Colonic mucosa (tissue), 4 donors: ENCODE measurements at regions not wholly inside any gene's neighbourhood (a gene's known extent, or its start where the extent isn't known, plus 50 kb on each side); places are given as distances from the start of the nearest gene placed in this dataset.

Experiments
- DNase-seq: peaks from one replicate; pipeline ENCODE4 v3.0.0-alpha.2; 2020
- H3K27ac ChIP-seq: fragments of 200-600 bp; one replicate; pipeline ENCODE4 v1.8.0; 2021
- H3K27me3 ChIP-seq: fragments of 200-600 bp; one replicate; pipeline ENCODE4 v1.8.0; 2021
- H3K36me3 ChIP-seq: fragments of 200-600 bp; one replicate; pipeline ENCODE4 v1.8.0; 2021
- H3K4me1 ChIP-seq: fragments of 200-600 bp; one replicate; pipeline ENCODE4 v1.8.0; 2021; ENCODE audit warnings: mild to moderate bottlenecking
- H3K4me3 ChIP-seq: fragments of 200-600 bp; one replicate; pipeline ENCODE4 v1.8.0; 2021
- H3K9ac ChIP-seq, 2 donors: one replicate each; pipeline ENCODE4 v1.7.0; 2013; ENCODE audit warnings: control low read depth in 2 of 2, low read depth in 2 of 2, low read length in 2 of 2
- H3K9me3 ChIP-seq: fragments of 200-600 bp; one replicate; pipeline ENCODE4 v1.8.0; 2021
- intact Hi-C: fragments of 100-400 bp; cut with DNase I; formaldehyde crosslinking; loops from one replicate; pipeline ENCODE4 v1.14.1; 2022
- TF ChIP-seq, protein P1 (sequence below): fragments of 200-600 bp; IDR thresholded peaks from one replicate; pipeline ENCODE4 v1.8.0; 2022; ENCODE audit warnings: antibody characterized with exemption, mild to moderate bottlenecking
- donor health status: healthy.
- donor health status: DM: no; HTN: no; CAD: no.
- donor health status: DM: no; HTN: no; CAD: no.

- TF ChIP-seq, protein P1, sequence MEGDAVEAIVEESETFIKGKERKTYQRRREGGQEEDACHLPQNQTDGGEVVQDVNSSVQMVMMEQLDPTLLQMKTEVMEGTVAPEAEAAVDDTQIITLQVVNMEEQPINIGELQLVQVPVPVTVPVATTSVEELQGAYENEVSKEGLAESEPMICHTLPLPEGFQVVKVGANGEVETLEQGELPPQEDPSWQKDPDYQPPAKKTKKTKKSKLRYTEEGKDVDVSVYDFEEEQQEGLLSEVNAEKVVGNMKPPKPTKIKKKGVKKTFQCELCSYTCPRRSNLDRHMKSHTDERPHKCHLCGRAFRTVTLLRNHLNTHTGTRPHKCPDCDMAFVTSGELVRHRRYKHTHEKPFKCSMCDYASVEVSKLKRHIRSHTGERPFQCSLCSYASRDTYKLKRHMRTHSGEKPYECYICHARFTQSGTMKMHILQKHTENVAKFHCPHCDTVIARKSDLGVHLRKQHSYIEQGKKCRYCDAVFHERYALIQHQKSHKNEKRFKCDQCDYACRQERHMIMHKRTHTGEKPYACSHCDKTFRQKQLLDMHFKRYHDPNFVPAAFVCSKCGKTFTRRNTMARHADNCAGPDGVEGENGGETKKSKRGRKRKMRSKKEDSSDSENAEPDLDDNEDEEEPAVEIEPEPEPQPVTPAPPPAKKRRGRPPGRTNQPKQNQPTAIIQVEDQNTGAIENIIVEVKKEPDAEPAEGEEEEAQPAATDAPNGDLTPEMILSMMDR = no peak
- H3K9ac ChIP-seq = no peak overlapping the region
- H3K27ac ChIP-seq = no peak overlapping the region
- no peaks in the 10 kb centered on the region for H3K27me3 ChIP-seq
- H3K9me3 ChIP-seq = no peaks in the 10 kb centered on the region
- H3K4me3 ChIP-seq = no peak overlapping the region
- no peaks in the 10 kb centered on the region for H3K36me3 ChIP-seq
- H3K4me1 ChIP-seq = no peaks in the 10 kb centered on the region
- intact Hi-C loops = no loop called here
- DNase-seq = no peak
These were observed 204.9 kb upstream of the MDFIC2 start for GRCh38 chr3:70517124-70517890.

GRCh38 chr3:70516076-70516475 is 203.6 kb upstream of the MDFIC2 start:
- intact Hi-C loops = no loop called here
- DNase-seq = no peak
- Histone ChIP-seq H3K4me3 (no peak overlapping the region), H3K36me3 (no peaks in the 10 kb centered on the region), H3K9ac (no peak overlapping the region), H3K9me3 (no peaks in the 10 kb centered on the region), H3K4me1 (no peaks in the 10 kb centered on the region), H3K27me3 (no peaks in the 10 kb centered on the region), H3K27ac (no peak overlapping the region)
- TF ChIP-seq, protein P1 = no peak

GRCh38 chr3:70507486-70507885 is 195.0 kb upstream of the MDFIC2 start:
- Histone ChIP-seq H3K9me3 (no peaks in the 10 kb centered on the region), H3K4me3 (no peak overlapping the region), H3K36me3 (no peaks in the 10 kb centered on the region), H3K4me1 (no peaks in the 10 kb centered on the region), H3K9ac (no peak overlapping the region), H3K27ac (no peak overlapping the region), H3K27me3 (no peaks in the 10 kb centered on the region)
- TF ChIP-seq, protein P1 = no peak
- intact Hi-C loops = no loop called here
- no peak for DNase-seq

DNA sequence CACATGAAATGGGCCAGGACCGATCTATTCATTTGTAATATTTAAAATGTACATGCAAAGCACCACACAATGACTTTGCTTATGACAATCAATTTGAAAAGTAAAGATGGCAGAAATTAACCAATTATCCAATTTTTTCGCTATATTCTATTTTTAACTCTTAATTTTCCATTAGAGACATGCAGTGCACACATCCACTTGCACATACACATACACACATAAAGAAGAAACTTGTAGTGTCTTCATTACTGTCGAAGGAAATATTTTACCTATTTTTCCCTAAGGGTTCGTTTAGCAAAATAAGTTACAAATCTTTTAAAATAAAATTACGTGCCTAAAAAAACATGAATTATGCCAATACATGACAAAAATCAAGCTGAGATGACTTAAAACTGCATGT is 194.3 kb upstream of the MDFIC2 start:
- Histone ChIP-seq H3K9ac (no peak overlapping the region), H3K4me3 (no peak overlapping the region), H3K9me3 (no peaks in the 10 kb centered on the region), H3K27ac (no peak overlapping the region), H3K27me3 (no peaks in the 10 kb centered on the region), H3K4me1 (no peaks in the 10 kb centered on the region), H3K36me3 (no peaks in the 10 kb centered on the region)
- DNase-seq = no peak
- TF ChIP-seq, protein P1 = no peak
- intact Hi-C loops = no loop called here

DNA sequence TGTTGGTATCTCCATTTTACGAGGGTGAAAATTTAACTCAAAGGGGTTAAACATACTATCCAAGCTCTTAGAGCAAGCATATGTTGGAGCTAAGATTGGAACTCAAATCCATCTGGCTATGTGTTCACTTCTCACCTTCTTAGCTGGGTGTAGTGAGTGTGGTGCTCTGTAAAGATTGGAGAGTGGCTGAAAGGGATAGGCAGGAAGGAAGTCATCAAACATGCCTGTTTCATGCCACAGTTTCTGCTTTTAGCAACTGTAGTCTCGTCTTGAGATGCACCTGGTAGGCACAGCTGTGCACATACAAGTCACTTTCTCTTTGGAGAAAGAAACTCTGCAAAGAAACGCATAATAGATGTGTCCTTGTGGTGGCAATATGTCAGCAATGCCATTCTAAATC is 189.1 kb upstream of the MDFIC2 start:
- DNase-seq = no peak
- TF ChIP-seq, protein P1 = no peak
- H3K9ac ChIP-seq = no peak overlapping the region
- H3K4me3 ChIP-seq = no peak overlapping the region
- no peak overlapping the region for H3K27ac ChIP-seq
- H3K27me3 ChIP-seq = no peaks in the 10 kb centered on the region
- no peaks in the 10 kb centered on the region for H3K4me1 ChIP-seq
- intact Hi-C loops = no loop called here
- H3K9me3 ChIP-seq = no peaks in the 10 kb centered on the region
- no peaks in the 10 kb centered on the region for H3K36me3 ChIP-seq
